HepG2 (cell line): ENCODE measurements at regions not wholly inside any gene's neighbourhood (a gene's known extent, or its start where the extent isn't known, plus 50 kb on each side); places are given as distances from the start of the nearest gene placed in this dataset.

Experiments used
- ATAC-seq: fragments of 200-7000 bp; cut with Tn5 transposase; 3 replicates; pipeline ENCODE4 v1.9.1; 2020; ENCODE audit warnings: mild to moderate bottlenecking, moderate library complexity
- BruUV-seq: library from RNA; stranded (reverse); fragments of 400-500 nt; replicated peaks from 2 replicates; lab custom pipeline; 2021; lab: Mats Ljungman, UMichigan
- CTCF ChIA-PET: fragments of 300-600 bp; formaldehyde crosslinking; extraction: SDS; loops from one replicate; lab custom pipeline; 2021; ENCODE audit warnings: low total read pairs, inconsistent platforms, low intra/inter-chr PET ratio; lab: Yijun Ruan, JAX
- POLR2A ChIA-PET: fragments of 350-600 bp; sonication (Branson Sonifier 250); formaldehyde crosslinking; loops from one replicate; lab custom pipeline; 2020; ENCODE audit warnings: antibody characterized with exemption, inconsistent platforms; lab: Yijun Ruan, JAX
- DNase-seq: peaks from one replicate; pipeline ENCODE4 v3.0.0-alpha.2; 2015; ENCODE audit warnings: low spot score
- FAIRE-seq: peaks from 3 replicates; lab custom pipeline; 2011; peaks lifted over from hg19 to GRCh38; lab: Jason Lieb, UNC
- H2AFZ ChIP-seq: one replicate; pipeline ENCODE4 v1.6.1; 2011; ENCODE audit warnings: low read length, inconsistent platforms
- H3K27ac ChIP-seq: fragments of 300-600 bp; 3 replicates; pipeline ENCODE4 v1.8.0; 2011; ENCODE audit warnings: mixed run types, mild to moderate bottlenecking, mixed read lengths, low read length, inconsistent platforms; ENCODE audit not compliant: insufficient read depth; ENCODE audit errors: extremely low read length
- H3K27me3 ChIP-seq, 2 experiments: fragments of 200-600 bp in 1 of 2; 2 replicates in 1 of 2; 3 replicates in 1 of 2; pipeline versions ENCODE4 v1.6.0 to v1.8.0; 2011; ENCODE audit warnings: low read length in 2 of 2, mild to moderate bottlenecking in 2 of 2, moderate library complexity in 2 of 2, inconsistent platforms in 1 of 2; ENCODE audit not compliant: insufficient read depth in 2 of 2, control insufficient read depth in 1 of 2
- H3K36me3 ChIP-seq, 2 experiments: fragments of 200-600 bp in 1 of 2; replicated peaks in 1 of 2; 2 replicates in 1 of 2; 3 replicates in 1 of 2; pipeline versions ENCODE4 v1.5.1 to v1.8.0; 2011; ENCODE audit warnings: low read length in 2 of 2, inconsistent platforms in 1 of 2; ENCODE audit not compliant: insufficient read depth in 2 of 2, control insufficient read depth in 1 of 2
- H3K4me1 ChIP-seq: 2 replicates; pipeline ENCODE4 v1.5.1; 2012; ENCODE audit warnings: low read length, inconsistent platforms; ENCODE audit not compliant: insufficient read depth
- H3K4me2 ChIP-seq: 2 replicates; pipeline ENCODE4 v1.6.0; 2011; ENCODE audit warnings: low read depth, low read length, inconsistent platforms
- H3K4me3 ChIP-seq, 3 experiments: fragments of 200-600 bp in 1 of 3; sonication (generic), shearing (Covaris generic) in 1 of 3; replicated peaks in 1 of 3; 2 replicates each; pipeline ENCODE4 v1.5.1; 2011 to 2016; ENCODE audit warnings: low read length in 3 of 3, inconsistent platforms in 2 of 3, low read depth in 2 of 3, mild to moderate bottlenecking in 2 of 3, control low read depth in 1 of 3, mixed read lengths in 1 of 3; ENCODE audit not compliant: insufficient read depth in 1 of 3
- H3K79me2 ChIP-seq: one replicate; pipeline ENCODE4 v1.6.1; 2011; ENCODE audit warnings: low read length, inconsistent platforms; ENCODE audit not compliant: insufficient read depth
- H3K9ac ChIP-seq: 2 replicates; pipeline ENCODE4 v1.6.0; 2011; ENCODE audit warnings: mild to moderate bottlenecking, low read depth, low read length, inconsistent platforms; ENCODE audit not compliant: insufficient read depth
- H3K9me3 ChIP-seq: 2 replicates; pipeline ENCODE4 v1.5.1; 2012; ENCODE audit warnings: mild to moderate bottlenecking, low read length
- H4K20me1 ChIP-seq: 2 replicates; pipeline ENCODE4 v1.6.0; 2011; ENCODE audit warnings: inconsistent platforms, mild to moderate bottlenecking, low read length, moderate library complexity; ENCODE audit not compliant: insufficient read depth
- CENPX ChIP-seq: sonication (generic); formaldehyde crosslinking; IDR thresholded peaks from 2 replicates; pipeline ENCODE4 v1.9.0; 2021; ENCODE audit warnings: mild to moderate bottlenecking, missing genetic modification reagents, moderate library complexity
- HNRNPUL1 ChIP-seq: fragments of 200-400 bp; formaldehyde crosslinking; IDR thresholded peaks from 2 replicates; pipeline ENCODE4 v1.6.1; 2017; ENCODE audit warnings: low read depth, mild to moderate bottlenecking, low read length, moderate library complexity
- MYC ChIP-seq: sonication (generic); formaldehyde crosslinking; IDR thresholded peaks from 2 replicates; pipeline ENCODE4 v1.9.0; 2021; ENCODE audit warnings: missing genetic modification reagents, borderline replicate concordance
- TEAD2 ChIP-seq: sonication (generic); formaldehyde crosslinking; IDR thresholded peaks from 2 replicates; pipeline ENCODE4 v1.9.0; 2021; ENCODE audit warnings: missing genetic modification reagents
- ZNF337 ChIP-seq: sonication (generic); formaldehyde crosslinking; IDR thresholded peaks from 2 replicates; pipeline ENCODE4 v1.5.1; 2020; ENCODE audit warnings: missing genetic modification reagents, low read depth, mild to moderate bottlenecking, borderline replicate concordance
- ZNF816 ChIP-seq: sonication (generic); formaldehyde crosslinking; IDR thresholded peaks from 2 replicates; pipeline ENCODE4 v1.8.0; 2022; ENCODE audit warnings: missing genetic modification reagents, mild to moderate bottlenecking, borderline replicate concordance
- ZSCAN25 ChIP-seq: sonication (generic); formaldehyde crosslinking; IDR thresholded peaks from 2 replicates; pipeline ENCODE4 v1.8.0; 2022; ENCODE audit warnings: mild to moderate bottlenecking, missing genetic modification reagents
- ZSCAN31 ChIP-seq: sonication (generic); formaldehyde crosslinking; IDR thresholded peaks from 2 replicates; pipeline ENCODE4 v1.5.0; 2020; ENCODE audit warnings: low read depth, mild to moderate bottlenecking, missing genetic modification reagents
- WGBS: methylation state at CpG from one replicate; pipeline ENCODE4 v1.1.6; 2017; ENCODE audit warnings: low lambda C conversion rate; 5-methylcytosine and 5-hydroxymethylcytosine counted together
- in situ Hi-C: cut with HindIII; loops from 2 replicates; pipeline ENCODE4 v1.10.0; 2017; ENCODE audit warnings: low pct_unique_long_range_greater_than_20kb; ENCODE audit not compliant: extremely low pct_ligation_motif_present
- intact Hi-C: fragments of 100-400 bp; cut with micrococcal nuclease; formaldehyde crosslinking; loops from one replicate; pipeline ENCODE4 v1.10.0; 2022; ENCODE audit not compliant: unreplicated experiment
- TF ChIP-seq, protein P1 (sequence below): fragments of 450-650 bp; IDR thresholded peaks from 2 replicates; pipeline ENCODE4 v1.6.1; 2017
- TF ChIP-seq, protein P2 (sequence below): sonication (generic); formaldehyde crosslinking; IDR thresholded peaks from 2 replicates; pipeline ENCODE4 v1.8.0; 2022; ENCODE audit warnings: missing genetic modification reagents, low read depth, mild to moderate bottlenecking, borderline replicate concordance
- TF ChIP-seq, protein P3 (sequence below): sonication (generic); formaldehyde crosslinking; IDR thresholded peaks from 2 replicates; pipeline ENCODE4 v1.4.0; 2020; ENCODE audit warnings: missing genetic modification reagents

DNA sequence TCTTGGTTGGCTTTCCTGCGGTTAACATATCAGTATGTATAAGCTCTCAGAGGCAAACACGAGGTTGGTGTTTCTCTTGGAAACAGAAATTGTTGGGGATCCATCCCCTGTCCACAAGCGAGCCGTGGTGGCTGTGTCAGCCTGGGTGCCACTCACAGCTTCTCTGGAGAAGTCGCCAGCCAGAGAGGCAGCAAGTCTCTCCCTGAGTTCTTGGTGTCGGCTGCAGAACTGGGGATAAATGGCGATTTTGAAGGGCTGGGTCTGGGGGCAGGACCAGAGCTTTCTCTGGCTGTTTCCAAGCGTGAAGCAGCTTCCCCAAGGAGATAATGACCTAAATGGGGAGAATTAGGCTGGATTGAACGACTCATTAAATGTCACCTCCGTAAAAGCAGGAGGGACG is 335.3 kb downstream of the GLRX3 start:
- FAIRE-seq (no peak), ATAC-seq (no peak), DNase-seq (no peak)
- Histone ChIP-seq H3K79me2 (no peaks in the 10 kb centered on the region), H3K4me1 (no peaks in the 10 kb centered on the region), H3K4me3 (no peak overlapping the region), H4K20me1 (no peaks in the 10 kb centered on the region), H3K9me3 (no peaks in the 10 kb centered on the region), H3K9ac (no peak overlapping the region), H3K36me3 (no peaks in the 10 kb centered on the region), H2AFZ (no peak overlapping the region), H3K27me3 (peaks cover 2 to 42% of the 10 kb centered on the region in 2 experiments; a peak in 4 of 5 replicates), H3K27ac (no peak overlapping the region), H3K4me2 (no peak overlapping the region)
- in situ Hi-C loops = no loop called here
- BruUV-seq = no TSS peak
- 0% methylated on average over 6 of the region's 11 CpGs for whole genome bisulfite sequencing
- intact Hi-C loops = no loop called here
- TF ChIP-seq ZNF816 (CRISPR knock-in tag) (no peak), ZSCAN25 (CRISPR knock-in tag) (no peak), HNRNPUL1 (no peak), ZSCAN31 (CRISPR knock-in tag) (no peak), MYC (CRISPR knock-in tag) (no peak), ZNF337 (no peak), TEAD2 (CRISPR knock-in tag) (no peak), CENPX (CRISPR knock-in tag) (no peak)
- TF ChIP-seq, protein P1, sequence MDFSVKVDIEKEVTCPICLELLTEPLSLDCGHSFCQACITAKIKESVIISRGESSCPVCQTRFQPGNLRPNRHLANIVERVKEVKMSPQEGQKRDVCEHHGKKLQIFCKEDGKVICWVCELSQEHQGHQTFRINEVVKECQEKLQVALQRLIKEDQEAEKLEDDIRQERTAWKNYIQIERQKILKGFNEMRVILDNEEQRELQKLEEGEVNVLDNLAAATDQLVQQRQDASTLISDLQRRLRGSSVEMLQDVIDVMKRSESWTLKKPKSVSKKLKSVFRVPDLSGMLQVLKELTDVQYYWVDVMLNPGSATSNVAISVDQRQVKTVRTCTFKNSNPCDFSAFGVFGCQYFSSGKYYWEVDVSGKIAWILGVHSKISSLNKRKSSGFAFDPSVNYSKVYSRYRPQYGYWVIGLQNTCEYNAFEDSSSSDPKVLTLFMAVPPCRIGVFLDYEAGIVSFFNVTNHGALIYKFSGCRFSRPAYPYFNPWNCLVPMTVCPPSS = no peak
- TF ChIP-seq, protein P2, sequence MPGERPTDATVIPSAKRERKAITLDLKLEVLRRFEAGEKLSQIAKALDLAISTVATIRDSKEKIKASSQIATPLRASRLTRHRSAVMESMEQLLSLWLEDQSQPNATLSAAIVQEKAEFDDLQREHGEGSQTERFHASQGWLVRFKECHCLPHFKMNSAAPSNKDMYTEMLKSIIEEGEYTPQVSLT (CRISPR knock-in tag) = no peak
- TF ChIP-seq, protein P3, sequence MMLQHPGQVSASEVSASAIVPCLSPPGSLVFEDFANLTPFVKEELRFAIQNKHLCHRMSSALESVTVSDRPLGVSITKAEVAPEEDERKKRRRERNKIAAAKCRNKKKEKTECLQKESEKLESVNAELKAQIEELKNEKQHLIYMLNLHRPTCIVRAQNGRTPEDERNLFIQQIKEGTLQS (CRISPR knock-in tag) = no peak
- ChIA-PET POLR2A (no interaction called here), CTCF (no interaction called here)
